ENCODE measurements at regions not wholly inside any gene's neighbourhood (a gene's known extent, or its start where the extent isn't known, plus 50 kb on each side); places are given as distances from the start of the nearest gene placed in this dataset.

DNA sequence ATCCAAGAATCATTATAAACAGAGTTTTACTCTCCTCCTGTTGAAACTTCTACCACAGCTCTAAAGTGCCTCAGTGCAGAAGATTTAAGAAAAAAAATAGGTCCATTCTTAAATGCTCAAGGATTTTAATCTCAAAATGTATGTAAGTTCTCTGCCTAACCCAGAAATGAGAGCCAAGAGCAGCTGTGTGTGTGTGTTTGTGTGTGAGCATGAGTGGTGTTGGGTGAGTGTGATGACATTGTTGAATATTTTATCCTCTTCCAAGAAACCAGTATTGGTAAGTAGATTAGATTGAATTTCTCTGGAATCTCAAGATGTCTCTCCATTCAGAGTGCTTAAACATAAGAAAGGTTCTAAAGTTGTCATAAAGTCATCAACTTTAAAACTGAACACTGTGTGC is 363.6 kb upstream of the NFE2L3 start:
- TF ChIP-seq, protein P1, sequence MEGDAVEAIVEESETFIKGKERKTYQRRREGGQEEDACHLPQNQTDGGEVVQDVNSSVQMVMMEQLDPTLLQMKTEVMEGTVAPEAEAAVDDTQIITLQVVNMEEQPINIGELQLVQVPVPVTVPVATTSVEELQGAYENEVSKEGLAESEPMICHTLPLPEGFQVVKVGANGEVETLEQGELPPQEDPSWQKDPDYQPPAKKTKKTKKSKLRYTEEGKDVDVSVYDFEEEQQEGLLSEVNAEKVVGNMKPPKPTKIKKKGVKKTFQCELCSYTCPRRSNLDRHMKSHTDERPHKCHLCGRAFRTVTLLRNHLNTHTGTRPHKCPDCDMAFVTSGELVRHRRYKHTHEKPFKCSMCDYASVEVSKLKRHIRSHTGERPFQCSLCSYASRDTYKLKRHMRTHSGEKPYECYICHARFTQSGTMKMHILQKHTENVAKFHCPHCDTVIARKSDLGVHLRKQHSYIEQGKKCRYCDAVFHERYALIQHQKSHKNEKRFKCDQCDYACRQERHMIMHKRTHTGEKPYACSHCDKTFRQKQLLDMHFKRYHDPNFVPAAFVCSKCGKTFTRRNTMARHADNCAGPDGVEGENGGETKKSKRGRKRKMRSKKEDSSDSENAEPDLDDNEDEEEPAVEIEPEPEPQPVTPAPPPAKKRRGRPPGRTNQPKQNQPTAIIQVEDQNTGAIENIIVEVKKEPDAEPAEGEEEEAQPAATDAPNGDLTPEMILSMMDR (conservative IDR thresholded peaks at IDR 0.05 in 1 of 2, IDR thresholded peaks at IDR 0.05 in 1 of 2; ENCODE audit: extremely low read depth in 1 of 2, insufficient read depth in 1 of 2, low read depth in 1 of 2, low read length in 2 of 2) = no peak
- no peak for TF ChIP-seq EZH2 (IDR thresholded peaks at IDR 0.05; ENCODE audit: borderline replicate concordance, low read length)
